ENCODE measurements at regions not wholly inside any gene's neighbourhood (a gene's known extent, or its start where the extent isn't known, plus 50 kb on each side); places are given as distances from the start of the nearest gene placed in this dataset.

- intact Hi-C loops (cut with DNase I) = no loop called here
These were observed 244.6 kb upstream of the SPRY2 start for GRCh38 chr13:80585531-80585930.

GRCh38 chr13:80584785-80585184, 243.9 kb upstream of the SPRY2 start:
- intact Hi-C loops (cut with DNase I) = no loop called here
- no peak for DNase-seq

More at GRCh38 chr13:80585531-80585930, 244.6 kb upstream of the SPRY2 start:
- DNase-seq = no peak

- intact Hi-C loops (cut with DNase I) = no loop called here
- no peak for DNase-seq
These were observed 243.4 kb upstream of the SPRY2 start for GRCh38 chr13:80584306-80584705.

GRCh38 chr13:80577926-80578670, 237.2 kb upstream of the SPRY2 start:
- intact Hi-C loops (cut with DNase I) = no loop called here
- DNase-seq = peak in 1 of 10 donors; percentile 27

GRCh38 chr13:80577285-80577684, 236.4 kb upstream of the SPRY2 start:
- DNase-seq = no peak
- intact Hi-C loops (cut with DNase I) = no loop called here

GRCh38 chr13:80574113-80574850, 233.4 kb upstream of the SPRY2 start:
- intact Hi-C loops (cut with DNase I) = no loop called here
- no peak for DNase-seq

- DNase-seq = no peak
- intact Hi-C loops (cut with DNase I) = no loop called here
These were observed 232.0 kb upstream of the SPRY2 start for GRCh38 chr13:80572923-80573316.

- DNase-seq = no peak
- intact Hi-C loops (cut with DNase I) = no loop called here
These were observed 231.5 kb upstream of the SPRY2 start for GRCh38 chr13:80572308-80572922.

- peak in 1 of 10 donors; percentile 31 for DNase-seq
- intact Hi-C loops (cut with DNase I) = no loop called here
These were observed 230.7 kb upstream of the SPRY2 start for GRCh38 chr13:80571346-80572307.

GRCh38 chr13:80563439-80563838, 222.5 kb upstream of the SPRY2 start:
- intact Hi-C loops (cut with DNase I) = no loop called here
- DNase-seq = no peak

GRCh38 chr13:80562433-80563156, 221.7 kb upstream of the SPRY2 start:
- no peak for DNase-seq
- intact Hi-C loops (cut with DNase I) = no loop called here

- DNase-seq = no peak
- intact Hi-C loops (cut with DNase I) = no loop called here
These were observed 219.7 kb upstream of the SPRY2 start for GRCh38 chr13:80560609-80561008.

GRCh38 chr13:80559944-80560343, 219.0 kb upstream of the SPRY2 start:
- intact Hi-C loops (cut with DNase I) = no loop called here
- no peak for DNase-seq

GRCh38 chr13:80558074-80558473, 217.1 kb upstream of the SPRY2 start:
- intact Hi-C loops (cut with DNase I) = no loop called here
- DNase-seq = no peak

GRCh38 chr13:80555796-80556678, 215.1 kb upstream of the SPRY2 start:
- intact Hi-C loops (cut with DNase I) = no loop called here
- no peak for DNase-seq

GRCh38 chr13:80552851-80553440, 212.0 kb upstream of the SPRY2 start:
- peak in 2 of 10 donors; percentile 55 to 66 for DNase-seq
- intact Hi-C loops (cut with DNase I) = no loop called here

GRCh38 chr13:80551650-80552497, 210.9 kb upstream of the SPRY2 start:
- no peak for DNase-seq
- intact Hi-C loops (cut with DNase I) = no loop called here

All from posterior cingulate gyrus (tissue), 11 donors.